GM23248 (cell line): ENCODE measurements at regions not wholly inside any gene's neighbourhood (a gene's known extent, or its start where the extent isn't known, plus 50 kb on each side); places are given as distances from the start of the nearest gene placed in this dataset.

Experiments
- EZH2 ChIP-seq: fragments of 200-600 bp; sonication (generic); IDR thresholded peaks from 2 replicates; pipeline ENCODE4 v1.6.1; 2018; ENCODE audit warnings: antibody characterized with exemption, mild to moderate bottlenecking; ENCODE audit not compliant: insufficient read depth, poor library complexity, severe bottlenecking
- EZH2phosphoT487 ChIP-seq: fragments of 200-600 bp; sonication (generic); IDR thresholded peaks from 2 replicates; pipeline ENCODE4 v1.6.1; 2018; ENCODE audit warnings: antibody characterized with exemption, moderate library complexity, mild to moderate bottlenecking, low read depth; ENCODE audit not compliant: insufficient read depth

DNA sequence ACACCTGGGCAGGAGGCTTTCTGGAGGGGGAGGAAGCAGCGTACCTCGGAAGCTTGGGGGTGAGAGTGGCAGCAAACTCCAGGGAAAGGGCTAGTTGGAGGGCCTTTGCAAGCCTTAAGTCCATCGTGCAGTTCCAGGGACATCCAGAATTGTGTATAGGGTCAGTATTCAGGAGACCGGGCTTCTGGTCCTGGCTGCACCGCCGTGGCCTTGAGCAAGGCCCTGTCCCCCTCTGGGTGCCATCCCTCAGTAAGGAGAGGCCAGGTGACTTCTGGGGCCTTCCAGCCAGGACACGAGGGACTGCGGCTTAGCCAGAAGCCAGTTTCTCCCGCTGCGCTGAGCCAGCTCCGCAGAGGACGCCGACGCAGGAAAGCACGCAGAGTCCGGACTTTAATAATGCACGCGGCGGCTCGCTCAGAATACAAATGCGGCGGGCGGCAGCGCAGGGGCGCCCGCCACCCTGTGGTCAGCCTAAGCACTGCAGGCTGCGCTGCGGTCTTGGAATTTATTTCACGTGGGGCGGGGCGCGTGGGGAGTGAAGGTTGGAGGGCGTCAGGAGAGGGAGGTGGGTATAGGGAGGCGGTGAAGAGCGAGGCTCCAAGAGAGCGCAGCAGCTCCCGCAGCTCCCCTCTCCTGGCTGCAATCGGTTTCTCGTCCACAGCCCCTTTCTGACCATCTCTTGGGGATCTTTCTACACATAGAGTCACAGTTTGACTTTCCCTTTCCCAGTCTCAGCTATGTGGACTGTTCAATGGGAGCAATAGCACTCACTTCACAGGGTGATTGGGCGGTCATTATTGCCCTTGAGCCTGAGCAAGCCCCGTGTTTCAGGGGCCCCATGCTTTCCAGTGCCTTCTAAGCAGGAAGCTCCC, 94.1 kb upstream of the GPR50 start:
- TF ChIP-seq EZH2 (no peak), EZH2phosphoT487 (no peak)
